NCI-H128 (cell line): ENCODE measurements at regions not wholly inside any gene's neighbourhood (a gene's known extent, or its start where the extent isn't known, plus 50 kb on each side); places are given as distances from the start of the nearest gene placed in this dataset.

ENCODE experiments used
- DNase-seq: peaks from one replicate; lab custom pipeline; 2025; ENCODE audit not compliant: unreplicated experiment; lab: John Stamatoyannopoulos, UW

DNA sequence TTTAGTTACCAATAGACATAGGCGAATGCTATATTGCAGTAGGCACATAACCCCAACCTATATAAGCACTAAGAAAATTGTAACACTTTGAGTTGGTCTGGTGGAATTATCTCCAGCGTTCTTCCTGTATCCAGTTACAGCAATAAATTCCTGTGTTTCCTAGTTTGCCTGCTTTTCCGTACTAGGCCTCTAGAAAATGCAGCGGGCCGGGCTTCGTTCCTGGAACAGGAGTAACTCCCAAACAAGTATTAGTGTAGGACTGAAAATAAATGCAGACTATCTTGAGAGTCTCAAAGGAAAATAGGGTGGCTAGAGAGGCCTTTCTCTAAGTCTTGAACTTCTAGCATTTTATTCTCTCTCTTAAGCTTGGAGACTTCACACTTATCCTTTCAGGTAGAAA is 159.8 kb downstream of the OR13H1 start:
- DNase-seq: no peak

DNA sequence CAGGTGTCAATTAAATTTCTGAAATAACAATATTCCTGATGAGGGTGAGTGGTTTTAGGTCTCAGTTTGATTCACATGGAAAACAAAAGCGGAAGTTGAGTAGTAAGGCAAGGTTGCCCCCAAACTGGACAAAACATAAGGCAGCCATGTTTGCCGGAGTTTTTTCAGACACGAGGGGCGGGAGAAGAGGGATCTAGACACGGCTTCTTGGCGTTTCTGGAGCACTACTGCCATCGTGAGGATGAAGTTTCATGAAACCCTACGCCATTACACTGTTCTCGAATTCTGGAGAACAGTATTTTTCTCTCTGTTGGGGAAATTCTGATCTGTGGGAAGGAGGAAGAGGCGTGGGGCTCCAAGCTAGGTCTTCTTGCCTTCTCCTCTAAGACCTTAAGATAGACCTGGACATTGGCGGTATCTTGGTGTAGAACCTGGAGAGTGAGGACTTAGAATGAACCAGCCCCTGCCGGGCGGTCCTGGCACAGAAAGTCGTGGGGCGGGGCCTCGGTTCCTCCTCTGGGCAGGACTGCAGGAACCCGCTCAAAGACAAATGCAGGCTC is 160.3 kb downstream of the OR13H1 start:
- DNase-seq: no peak

DNA sequence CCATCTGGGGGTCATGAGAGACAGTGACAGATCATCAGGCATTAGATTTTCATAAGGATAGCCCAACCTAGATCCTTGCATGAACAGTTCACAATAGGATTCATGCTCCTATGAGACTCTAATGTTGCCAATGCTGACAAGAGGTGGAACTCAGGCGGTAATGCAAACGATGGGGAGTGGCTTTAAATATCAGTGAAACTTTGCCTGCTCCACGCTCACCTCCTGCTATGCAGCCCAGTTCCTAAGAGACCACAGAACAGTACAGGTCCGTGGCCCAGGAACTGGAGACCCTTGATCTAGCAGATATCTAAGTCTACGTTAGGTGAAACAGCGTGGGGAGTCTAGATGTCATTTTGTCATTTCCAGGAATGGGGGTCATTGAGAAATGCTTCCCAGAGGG is 165.7 kb downstream of the OR13H1 start:
- DNase-seq: no peak

DNA sequence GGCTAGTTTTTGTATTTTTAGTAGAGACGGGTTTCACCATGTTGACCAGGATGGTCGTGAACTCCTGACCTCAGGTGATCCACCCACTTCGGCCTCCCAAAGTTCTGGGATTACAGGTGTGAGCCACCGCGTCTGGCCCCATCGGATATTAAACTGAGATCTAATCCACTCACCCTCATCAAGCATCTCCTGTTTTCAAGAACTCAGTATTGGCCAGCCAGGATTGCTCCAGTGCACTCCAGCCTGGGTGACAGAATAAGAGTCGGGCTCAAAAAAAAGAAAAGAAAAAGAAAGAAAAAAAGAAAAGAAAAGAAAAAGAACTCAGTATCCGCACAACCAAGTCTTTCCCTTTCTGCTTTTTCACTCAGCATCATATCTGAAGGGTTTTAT is 167.6 kb downstream of the OR13H1 start:
- no peak for DNase-seq

DNA sequence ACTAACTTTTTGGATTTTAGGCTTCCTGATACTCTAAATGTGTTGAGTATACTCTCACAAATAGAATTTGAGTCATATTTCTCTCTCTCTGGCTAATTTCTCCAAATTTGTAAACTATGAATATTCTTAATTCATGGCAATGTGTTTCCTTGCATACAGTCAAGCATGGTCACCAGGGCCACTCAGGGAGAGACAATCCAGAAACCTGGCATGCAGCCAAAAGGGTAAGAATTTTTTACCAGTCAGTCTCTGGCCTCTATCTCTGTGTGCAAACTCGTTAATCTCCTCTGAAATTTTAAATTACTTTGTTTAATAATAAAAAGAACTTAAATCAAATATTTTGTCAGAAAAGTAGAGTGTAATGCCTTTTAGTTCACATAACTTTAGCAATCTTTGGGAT is 179.8 kb downstream of the OR13H1 start:
- DNase-seq: no peak

DNA sequence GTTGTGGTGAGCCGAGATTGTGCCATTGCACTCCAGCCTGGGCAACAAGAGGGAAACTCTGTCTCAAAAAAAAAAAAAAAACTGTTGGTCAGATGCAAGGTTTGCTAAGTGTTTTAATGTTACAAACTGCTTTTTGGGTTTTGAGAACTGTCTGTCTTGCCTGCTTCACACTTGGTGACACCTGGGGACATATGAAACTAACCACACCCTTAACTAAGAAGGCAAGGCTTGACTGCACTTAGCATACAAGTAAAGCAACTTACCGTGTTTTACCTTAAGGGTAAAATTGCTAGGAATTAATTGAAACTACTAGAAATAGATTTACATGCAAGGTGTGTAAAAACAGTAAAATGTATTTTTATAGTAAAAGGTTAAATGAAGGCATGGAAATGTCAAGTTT is 180.4 kb downstream of the OR13H1 start:
- no peak for DNase-seq

DNA sequence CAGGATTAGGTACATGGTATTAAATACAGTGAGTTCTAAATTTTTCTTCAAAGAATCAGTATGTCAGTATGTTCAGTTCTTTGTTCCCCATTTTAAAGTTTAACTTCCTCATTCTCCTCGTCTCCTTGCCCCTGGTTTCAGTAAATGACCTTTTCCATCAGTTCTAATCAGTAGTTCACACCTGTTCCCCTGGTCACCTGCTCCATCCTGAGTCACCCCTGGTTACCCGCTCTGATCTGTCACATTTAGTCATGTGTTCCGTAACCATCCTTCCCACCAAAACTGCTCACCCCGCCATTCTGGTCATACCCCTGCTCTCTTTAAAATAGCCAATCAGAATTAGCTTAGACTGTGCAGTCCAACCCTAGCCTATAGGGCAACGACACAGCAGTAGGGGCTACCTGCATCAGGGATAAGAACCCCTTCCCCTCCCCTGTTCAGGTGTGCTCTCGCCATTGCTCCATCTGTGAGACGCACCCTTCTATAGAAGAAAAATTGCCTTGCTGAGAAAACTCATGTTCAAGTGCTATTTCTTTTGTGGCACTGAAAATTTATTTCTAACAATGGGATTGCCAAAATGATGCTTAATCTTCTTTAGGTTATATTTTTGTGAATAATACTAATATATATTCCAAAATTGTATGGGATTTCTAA is 181.3 kb downstream of the OR13H1 start:
- DNase-seq: no peak

DNA sequence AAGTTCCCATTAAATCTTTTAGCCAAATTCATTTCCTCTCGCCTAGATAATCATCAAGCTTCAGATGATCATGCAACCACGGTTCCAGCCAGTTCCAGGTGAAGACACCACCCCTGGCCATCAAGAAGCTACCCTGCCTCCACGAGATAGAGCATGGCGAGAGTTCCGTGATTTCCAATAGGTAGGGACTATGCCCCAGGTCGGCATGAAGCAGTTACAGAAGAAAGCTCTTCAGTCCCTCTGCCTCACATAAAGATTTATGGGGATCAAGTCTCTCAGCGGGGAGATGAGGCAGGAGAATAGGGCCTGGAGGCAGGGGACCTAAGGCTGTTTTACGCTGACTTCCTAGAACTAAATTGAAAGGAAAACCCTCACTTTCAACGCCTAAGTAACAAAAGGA is 183.9 kb downstream of the OR13H1 start:
- no peak for DNase-seq

DNA sequence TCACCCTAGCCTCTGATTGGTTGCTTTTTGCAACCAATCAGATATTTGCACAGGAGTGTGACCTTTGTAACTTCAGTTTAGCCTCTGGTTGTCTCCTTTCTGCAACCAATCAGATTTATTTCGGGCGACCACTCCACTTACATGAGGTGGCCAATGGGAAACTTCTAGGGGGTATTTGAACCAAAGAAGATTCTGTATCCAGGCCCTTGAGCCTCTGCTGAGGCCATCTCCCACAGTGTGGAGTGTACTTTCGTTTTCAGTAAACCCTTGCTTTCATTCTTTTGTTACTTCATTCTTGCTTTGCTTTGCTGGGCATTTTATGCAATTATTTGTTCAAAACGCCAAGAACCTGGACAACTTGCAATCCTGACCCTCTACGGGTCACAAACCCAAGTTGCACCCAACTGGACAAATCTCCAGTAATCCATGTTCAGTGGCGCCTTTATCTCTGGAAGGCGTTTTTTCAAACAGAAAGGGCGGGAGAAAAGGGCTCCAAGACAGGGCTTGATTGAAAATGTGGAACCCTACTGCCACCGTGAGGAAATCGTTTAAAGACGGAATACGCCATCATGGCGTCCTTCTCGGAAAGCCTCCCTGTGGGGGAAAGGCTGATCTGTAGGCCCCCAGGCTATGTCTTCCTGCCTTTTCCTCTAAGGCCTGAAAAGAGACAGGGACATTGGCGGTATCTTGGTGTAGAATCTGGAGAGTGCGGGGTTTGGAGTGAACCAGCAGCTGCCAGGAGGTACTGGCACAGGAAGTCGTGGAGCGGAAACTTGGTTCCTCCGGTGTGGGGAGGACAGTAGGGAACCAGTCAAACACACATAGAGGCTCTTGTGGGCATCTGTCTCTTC is 184.6 kb downstream of the OR13H1 start:
- peak; percentile 3 for DNase-seq

DNA sequence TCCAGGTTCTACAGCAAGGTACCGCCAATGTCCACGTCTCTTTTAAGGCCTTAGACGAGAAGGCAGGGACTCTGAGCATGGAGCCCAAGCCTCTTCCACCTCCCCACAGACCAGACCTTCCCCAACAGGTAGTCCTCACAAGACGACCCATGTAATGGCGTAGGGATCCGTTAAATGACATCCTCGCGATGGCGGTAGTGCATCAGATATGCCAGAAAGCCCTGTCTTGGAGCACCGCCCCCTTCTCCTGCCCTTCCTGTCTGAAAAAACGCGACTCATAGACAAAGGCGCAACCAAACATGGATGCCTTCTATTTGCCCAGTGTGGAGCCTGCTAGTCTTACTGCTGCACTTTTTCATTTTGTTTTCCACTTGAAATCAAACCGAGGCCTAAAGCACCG is 185.4 kb downstream of the OR13H1 start:
- no peak for DNase-seq

DNA sequence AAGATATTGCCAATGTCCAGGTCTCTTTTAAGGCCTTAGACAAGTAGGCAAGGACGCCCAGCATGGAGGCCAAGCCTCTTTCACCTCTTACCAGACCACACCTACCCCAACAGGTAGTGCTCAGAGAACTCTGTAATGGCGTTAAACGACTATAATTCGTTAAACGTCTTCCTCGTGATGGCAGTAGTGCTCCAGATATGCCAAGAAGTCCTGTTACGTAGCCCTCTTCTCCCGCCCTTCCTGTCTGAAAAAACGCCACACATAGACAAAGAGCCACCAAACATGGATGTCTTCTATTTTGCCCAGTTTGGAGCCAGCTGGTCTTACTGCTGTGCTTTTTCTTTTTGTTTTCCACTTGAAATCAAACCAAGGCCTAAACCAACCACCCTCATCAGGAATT is 190.7 kb downstream of the OR13H1 start:
- DNase-seq: no peak

DNA sequence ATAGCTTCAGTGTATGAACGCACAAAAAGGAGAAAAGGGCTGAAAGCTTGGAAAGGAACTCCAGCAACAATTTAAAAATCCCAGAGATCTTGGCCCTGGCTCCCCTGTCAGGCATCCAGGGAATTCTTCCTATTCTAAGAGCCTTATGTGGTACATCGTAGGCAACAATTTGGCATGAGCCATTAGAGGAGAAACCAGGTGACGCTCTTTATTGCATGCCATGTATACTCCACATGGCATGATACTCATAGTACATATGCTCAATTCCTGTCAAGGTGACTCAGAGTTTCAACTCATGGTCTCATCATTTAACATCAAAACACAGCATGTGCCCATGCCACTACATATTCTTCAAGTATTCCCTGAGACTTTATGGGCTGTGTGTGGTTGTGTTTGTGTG is 191.3 kb downstream of the OR13H1 start:
- no peak for DNase-seq

DNA sequence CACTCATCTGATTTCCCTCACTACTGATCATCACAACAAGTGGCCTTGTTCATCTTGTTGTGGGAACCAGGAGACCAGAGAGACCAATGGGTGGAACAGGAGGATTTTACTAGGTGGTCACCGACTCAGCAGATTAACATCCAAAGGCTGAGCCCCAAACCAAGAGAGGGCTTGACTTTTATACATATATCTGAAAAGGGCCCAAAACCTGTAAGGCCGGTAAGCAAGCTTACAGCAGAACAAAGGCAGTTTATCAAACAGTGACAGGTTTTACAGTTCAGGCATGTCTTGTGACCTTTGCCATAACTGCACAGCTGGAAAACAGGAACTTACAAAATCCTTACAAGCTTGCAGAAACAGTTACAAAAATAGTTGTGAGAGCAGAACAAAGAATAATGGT is 195.9 kb downstream of the OR13H1 start:
- no peak for DNase-seq

DNA sequence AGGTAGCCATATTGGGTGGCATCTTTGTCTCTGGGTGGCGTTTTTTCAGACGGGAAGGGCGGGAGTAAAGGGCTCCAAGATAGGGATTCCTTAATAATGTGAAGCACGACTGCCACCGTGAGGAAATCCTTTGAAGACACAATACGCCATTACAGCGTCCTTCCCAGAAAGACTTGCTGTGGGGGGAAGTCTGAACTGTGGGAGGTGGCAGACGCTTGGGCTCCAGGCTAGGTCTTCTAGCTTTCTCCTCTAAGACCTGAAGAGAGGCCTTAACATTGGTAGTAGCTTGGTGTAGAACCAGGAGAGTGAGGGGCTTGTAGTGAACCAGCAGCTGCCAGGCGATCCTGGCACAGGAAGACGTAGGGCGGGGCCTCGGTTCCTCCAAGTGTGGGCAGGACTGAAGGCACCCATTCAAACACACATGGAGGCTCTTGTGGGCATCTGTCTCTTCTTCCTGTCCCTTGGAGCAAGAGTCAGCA is 197.3 kb downstream of the OR13H1 start:
- no peak for DNase-seq

DNA sequence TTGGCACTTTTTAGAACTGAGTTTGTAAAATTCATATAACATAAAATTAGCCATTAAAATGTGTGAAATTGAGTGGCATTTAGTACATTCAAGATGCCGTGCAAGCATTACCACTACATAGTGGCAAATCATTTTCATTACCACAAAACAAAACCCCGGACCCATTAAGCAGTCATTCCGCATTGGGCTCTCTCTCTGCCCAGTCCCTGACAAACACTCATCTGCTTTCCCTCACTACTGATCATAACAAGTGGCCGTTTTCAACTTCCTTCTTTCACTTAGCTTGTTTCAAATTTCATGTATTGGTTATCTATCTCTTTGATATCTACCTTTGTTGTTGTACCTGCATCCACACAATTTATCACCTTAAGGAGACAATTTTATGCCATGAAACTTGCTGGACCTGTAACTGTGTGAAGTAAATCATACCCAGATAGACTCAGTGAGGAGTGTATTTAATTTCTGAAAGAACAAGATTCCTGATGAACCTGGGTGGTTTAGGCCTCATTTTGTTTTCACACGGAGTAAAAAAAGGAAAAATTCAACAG is 202.1 kb downstream of the OR13H1 start:
- no peak for DNase-seq

DNA sequence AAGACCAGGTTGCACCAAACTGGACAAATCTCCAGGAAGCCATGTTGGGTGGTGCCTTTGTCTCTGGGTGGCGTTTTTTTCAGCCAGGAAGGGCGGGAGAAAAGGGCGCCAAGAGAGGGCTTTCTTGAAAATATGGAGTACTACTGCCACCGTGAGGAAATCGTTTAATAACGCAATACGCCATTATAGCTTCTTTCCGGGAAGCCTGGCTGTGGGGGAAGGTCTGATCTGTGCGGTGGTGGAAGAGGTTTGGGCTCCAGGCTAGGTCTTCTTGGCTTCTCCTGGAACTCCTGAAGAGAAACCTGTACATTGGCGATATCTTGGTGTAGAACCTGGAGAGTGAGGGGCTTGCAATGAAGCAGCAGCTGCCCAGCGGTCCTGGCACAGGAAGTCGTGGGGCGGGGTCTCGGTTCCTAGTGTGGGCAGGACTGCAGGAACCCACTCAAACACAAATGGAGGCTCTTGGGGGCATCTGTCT is 202.7 kb downstream of the OR13H1 start:
- DNase-seq: no peak

DNA sequence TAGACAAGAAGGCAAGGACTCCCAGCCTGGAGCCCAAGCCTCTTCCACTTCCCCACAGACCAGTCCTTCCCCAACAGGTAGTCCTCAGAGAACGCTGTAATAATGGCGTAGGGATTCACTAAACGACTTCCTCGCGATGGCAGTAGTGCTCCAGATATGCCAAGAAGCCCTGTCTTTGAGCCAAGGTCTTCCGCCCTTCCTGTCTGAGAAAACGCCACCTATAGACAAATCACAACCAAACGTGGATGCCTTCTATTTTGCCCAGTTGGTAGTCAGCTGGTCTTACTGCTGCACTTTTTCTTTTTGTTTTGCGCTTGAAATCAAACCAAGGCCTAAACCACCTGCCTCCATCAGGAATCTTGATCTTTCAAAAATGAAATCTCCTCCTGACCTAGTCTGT is 203.3 kb downstream of the OR13H1 start:
- DNase-seq: peak; percentile 2

DNA sequence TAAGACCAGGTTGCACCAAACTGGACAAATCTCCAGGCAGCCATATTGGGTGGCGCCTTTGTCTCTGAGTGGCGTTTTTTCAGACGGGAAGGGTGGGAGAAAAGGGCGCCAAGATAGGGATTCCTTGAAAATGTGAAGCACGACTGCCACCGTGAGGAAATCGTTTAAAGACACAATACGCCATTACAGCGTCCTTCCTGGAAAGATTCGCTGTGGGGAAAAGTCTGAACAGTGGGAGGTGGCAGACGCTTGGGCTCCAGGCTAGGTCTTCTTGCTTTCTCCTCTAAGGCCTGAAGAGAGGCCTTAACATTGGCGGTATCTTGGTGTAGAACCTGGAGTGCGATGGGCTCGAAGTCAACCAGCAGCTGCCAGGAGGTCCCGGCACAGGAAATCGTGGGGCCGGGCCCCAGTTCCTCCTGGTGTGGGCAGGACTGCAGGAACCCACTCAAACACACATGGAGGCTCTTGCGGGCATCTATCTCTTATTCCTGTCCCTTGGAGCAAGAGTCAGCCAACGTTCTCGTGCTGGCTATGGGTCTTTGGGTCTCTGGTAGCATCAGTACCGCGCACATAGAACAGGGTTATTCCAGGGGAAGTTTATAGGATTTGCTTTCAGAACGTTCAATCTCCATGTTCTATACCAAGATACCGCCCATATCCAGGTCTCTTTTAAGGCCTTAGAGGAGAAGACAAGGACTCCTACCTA is 208.8 kb downstream of the OR13H1 start:
- no peak for DNase-seq

DNA sequence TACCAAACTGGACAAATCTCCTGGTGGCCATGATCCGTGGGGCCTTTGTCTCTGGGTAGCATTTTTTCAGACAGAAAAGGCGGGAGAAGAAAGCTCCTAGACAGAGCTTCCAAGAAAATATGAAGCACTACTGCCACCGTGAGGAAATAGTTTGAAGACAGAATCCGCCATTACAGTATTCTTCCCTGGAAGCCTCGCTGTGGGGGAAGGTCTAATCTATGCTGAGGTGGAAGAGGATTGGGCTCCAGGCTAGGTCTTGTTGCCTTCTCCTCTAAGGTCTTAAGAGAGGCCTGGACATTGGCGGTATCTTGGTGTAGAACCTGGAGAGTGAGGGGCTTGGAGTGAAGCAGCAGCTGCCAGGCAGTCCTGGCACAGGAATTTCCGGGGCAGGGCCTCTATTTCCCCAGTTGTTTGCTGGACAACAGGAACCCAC is 218.9 kb downstream of the OR13H1 start:
- DNase-seq: no peak

DNA sequence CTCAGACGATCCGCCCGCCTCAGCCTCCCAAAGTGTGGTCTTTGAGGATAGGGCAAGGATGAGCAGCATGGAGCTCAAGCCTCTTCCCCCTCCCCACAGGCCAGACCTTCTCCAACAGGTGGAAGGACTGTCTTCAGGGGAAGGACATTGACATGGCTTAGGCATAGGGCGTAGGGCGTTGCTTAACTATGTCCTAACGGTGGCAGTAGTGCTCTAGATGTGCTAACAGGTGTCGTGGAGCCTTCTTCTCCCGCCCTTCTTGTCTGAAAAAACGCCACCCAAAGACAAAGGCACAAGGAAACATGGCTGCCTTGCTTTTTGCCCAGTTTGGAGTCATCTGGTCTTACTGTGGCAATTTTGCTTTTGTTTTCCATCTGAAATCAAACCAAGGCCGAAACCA is 219.8 kb downstream of the OR13H1 start:
- no peak for DNase-seq

DNA sequence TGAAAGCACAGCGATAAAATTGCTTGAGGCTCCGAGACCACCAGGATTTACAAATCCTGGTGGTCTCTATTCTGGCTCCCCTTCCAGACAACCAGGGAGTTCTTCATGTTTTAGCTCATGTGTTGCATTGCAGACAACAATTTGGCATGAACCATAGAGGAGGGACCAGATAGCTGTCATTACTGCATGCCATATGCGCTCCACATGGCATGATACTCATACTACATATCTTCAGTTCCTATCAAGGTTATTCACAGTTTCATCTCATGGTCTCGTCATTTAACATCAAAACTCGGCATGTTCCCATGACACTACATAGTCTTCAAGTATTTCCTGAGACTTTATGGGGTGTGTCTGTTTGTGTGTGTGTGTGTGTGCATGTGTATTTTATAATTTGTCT is 220.3 kb downstream of the OR13H1 start:
- no peak for DNase-seq
